Motor neuron (in vitro differentiated cells): ENCODE measurements at regions not wholly inside any gene's neighbourhood (a gene's known extent, or its start where the extent isn't known, plus 50 kb on each side); places are given as distances from the start of the nearest gene placed in this dataset.

Source experiments
- ATAC-seq, 8 experiments: fragments of 200-7000 bp; cut with Tn5 transposase; replicated peaks in 6 of 8; 2 replicates each; pipeline ENCODE4 v1.8.0; 2021; ENCODE audit warnings: mild to moderate bottlenecking in 8 of 8, moderate library complexity in 8 of 8
- H3K27ac ChIP-seq, 2 donors: fragments of 250-450 bp; sonication (Bioruptor Pico); 2 replicates each; pipeline ENCODE4 v1.9.0; 2021; ENCODE audit warnings: antibody characterized with exemption in 2 of 2, mild to moderate bottlenecking in 2 of 2, moderate library complexity in 1 of 2
- H3K4me1 ChIP-seq, 2 donors: fragments of 250-450 bp; sonication (Bioruptor Pico); replicated peaks in 1 of 2; 2 replicates each; pipeline ENCODE4 v1.6.1; 2021; ENCODE audit warnings: antibody characterized with exemption in 2 of 2, mild to moderate bottlenecking in 2 of 2, moderate library complexity in 1 of 2
- H3K4me3 ChIP-seq, 5 donors: fragments of 250-450 bp; sonication (Bioruptor Pico); 2 replicates each; pipeline ENCODE4 v1.9.0; 2021; ENCODE audit warnings: antibody characterized with exemption in 5 of 5, mild to moderate bottlenecking in 5 of 5, moderate library complexity in 4 of 5
- WGBS, 10 experiments: fragments of 450-650 bp; shearing (Covaris generic); methylation state at CpG; one replicate each; pipeline ENCODE4 v1.0.0; 2022; 5-methylcytosine and 5-hydroxymethylcytosine counted together
- in situ Hi-C, 9 experiments: fragments of 400-800 bp; cut with MboI; loops; one replicate each; pipeline ENCODE4 v1.15.0; 2021; ENCODE audit warnings: low sequenced_read_pairs in 9 of 9, low pct_unique_long_range_greater_than_20kb in 2 of 9; ENCODE audit not compliant: unreplicated experiment in 9 of 9

- Histone ChIP-seq H3K27ac (no peak overlapping the region), H3K4me3 (no peak overlapping the region), H3K4me1 (peaks cover 0 to 4% of the 10 kb centered on the region in 2 donors)
- in situ Hi-C loops, result no loop called here
- 39 to 88% (median 68%) methylated on average over 1 to 5 of the region's 6 CpGs; no CpG with 5 or more reads in 1 of the 10 experiments for WGBS, 10 experiments
- ATAC-seq, result no peak
Observed at GRCh38 chr12:43004908-43005307, 415.4 kb upstream of the PRICKLE1 start.

- no peak overlapping the region for H3K4me3 ChIP-seq
- WGBS, 10 experiments, result 57 to 100% (median 92%) methylated on average over 1 to 2 of the region's 2 CpGs; no CpG with 5 or more reads in 1 of the 10 experiments
- peaks cover 0 to 4% of the 10 kb centered on the region in 2 donors for H3K4me1 ChIP-seq
- in situ Hi-C loops, result no loop called here
- peak in 1 of 8 experiments; percentile 52 for ATAC-seq
- H3K27ac ChIP-seq, result no peak overlapping the region
Observed at GRCh38 chr12:43004141-43004540, 414.6 kb upstream of the PRICKLE1 start.

DNA sequence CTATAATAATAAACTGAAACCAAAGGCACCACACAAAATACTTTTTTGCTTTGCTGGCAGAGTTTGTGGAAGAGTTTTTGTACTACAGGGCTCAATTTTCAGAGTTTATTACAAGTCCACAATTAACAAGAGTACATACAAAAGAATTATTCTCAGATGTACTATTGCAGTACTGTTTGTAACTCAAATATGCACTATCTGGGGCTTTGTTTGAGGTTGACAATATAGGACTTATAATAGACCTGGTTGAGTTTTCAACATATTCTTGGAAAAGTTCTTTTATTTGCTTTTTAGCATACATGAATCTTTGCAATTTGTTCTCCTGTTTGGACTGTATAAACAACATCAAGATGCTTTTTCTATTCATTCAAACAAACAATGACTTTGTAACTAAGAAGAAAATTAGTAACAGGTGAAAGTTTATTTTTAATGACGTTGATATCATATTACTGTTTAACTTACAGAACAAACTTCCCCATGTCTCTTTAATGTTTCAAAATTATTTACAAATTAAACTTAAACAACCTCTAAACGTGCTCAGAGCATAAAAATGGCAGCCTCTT, 407.4 kb upstream of the PRICKLE1 start:
- Histone ChIP-seq H3K4me3 (no peak overlapping the region), H3K4me1 (no peaks in the 10 kb centered on the region), H3K27ac (no peak overlapping the region)
- peak in 1 of 8 experiments; percentile 58 for ATAC-seq
- WGBS, 10 experiments, result 7 to 89% (median 77%) methylated on average over 1 to 2 of the region's 2 CpGs
- in situ Hi-C loops, result no loop called here

GRCh38 chr12:42992826-42993225, 403.3 kb upstream of the PRICKLE1 start:
- in situ Hi-C loops, result no loop called here
- peaks cover 0 to 3% of the 10 kb centered on the region in 2 donors for H3K4me1 ChIP-seq
- no peak overlapping the region for H3K4me3 ChIP-seq
- 70 to 100% (median 98%) methylated on average over 2 of the region's 2 CpGs for WGBS, 10 experiments
- no peak overlapping the region for H3K27ac ChIP-seq
- no peak for ATAC-seq

DNA sequence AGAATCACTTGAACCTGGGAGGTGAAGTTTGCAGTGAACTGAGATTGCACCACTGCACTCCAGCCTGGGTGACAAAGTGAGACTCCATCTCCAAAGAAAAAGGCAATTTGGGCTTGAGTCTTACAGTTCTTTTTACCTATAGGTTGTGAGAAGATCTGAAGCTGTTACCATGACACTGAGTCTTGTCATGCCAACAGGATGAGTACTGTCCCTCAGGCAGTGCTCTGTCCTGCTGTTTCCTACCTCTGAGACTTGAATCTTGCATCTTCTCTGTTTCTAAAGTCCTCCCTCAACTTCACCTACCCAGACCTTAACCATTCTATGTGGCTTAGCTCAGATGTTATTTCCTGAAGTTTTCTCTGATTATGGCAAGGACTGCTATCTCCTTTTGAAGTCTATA, 400.8 kb upstream of the PRICKLE1 start:
- no peak for ATAC-seq
- in situ Hi-C loops, result no loop called here
- H3K27ac ChIP-seq, result no peak overlapping the region
- H3K4me3 ChIP-seq, result no peak overlapping the region
- H3K4me1 ChIP-seq, result peaks cover 19 to 24% of the 10 kb centered on the region in 2 donors

DNA sequence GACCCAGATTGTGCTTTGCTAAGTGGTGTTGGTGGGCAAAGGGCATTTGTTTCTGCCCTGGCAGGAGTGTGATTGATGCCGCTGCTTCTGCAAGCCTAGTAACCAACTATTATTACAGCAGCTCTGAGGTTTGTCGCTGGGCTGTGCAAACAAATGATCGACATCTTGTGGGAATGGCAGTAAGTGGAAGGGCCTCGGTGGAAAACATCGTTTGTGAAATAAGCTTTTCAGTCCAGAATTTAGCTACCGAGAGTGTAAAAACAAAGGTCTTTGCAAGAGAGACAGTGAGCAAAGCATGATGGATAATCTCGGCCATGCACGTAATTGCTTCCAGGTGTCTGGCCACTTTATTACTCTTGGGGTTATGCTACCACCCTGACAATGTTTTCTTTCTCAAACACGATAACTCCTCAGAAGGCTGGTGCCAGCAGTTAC, 397.7 kb upstream of the PRICKLE1 start:
- Histone ChIP-seq H3K4me3 (no peak overlapping the region), H3K27ac (peak overlapping the region in 1 of 2 donors; percentile 45), H3K4me1 (peaks cover 26 to 27% of the 10 kb centered on the region in 2 donors)
- peak in 5 of 8 experiments; percentile 81 to 97 (median 88) for ATAC-seq
- WGBS, 10 experiments, result 5 to 85% (median 10%) methylated on average over 2 to 8 of the region's 9 CpGs; no CpG with 5 or more reads in 1 of the 10 experiments
- in situ Hi-C loops, result no loop called here

DNA sequence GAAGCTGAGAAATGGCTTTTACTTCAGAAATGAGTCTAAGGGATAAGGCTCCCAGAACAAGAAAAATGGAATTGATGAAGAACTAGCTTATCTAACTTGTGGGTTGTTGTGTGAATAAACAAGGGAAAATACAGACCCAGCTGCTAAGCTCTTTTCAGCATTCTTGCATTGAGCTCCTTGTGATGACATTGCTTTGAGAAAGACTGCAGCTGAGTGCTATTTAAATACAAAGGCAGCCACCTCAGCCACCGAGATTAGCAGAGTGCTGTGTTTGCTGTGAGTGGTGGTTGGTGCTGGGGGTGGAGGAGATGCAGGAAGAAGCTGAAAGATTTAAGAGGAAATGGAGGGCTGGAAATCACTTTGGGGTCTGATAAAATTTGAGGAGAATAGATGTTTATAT, 396.0 kb upstream of the PRICKLE1 start:
- ATAC-seq, result peak in 7 of 8 experiments; percentile 35 to 57 (median 49)
- WGBS, 10 experiments, result 0 to 20% (median 0%) methylated on average over 1 of the region's 1 CpG; no CpG with 5 or more reads in 6 of the 10 experiments

DNA sequence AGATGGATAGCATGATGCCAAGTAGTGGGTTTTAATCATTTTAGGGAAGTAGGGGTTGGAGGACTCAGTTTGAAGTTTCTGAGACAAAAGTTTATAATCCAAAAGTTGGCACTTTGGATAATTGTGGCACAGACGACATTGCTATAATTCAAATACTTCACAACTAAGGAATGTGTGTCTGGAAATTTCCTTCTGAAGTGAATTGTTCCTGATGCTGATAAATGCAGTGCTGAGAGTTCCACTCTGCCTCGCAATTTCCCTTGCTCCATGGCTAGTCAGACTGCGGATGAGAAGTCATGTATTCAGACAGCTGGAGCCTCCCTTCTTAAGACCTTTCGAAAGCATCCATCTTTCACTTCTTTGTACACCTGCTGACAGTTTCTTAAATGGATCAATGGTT, 393.3 kb upstream of the PRICKLE1 start:
- 57 to 100% (median 78%) methylated on average over 1 to 4 of the region's 4 CpGs; no CpG with 5 or more reads in 3 of the 10 experiments for WGBS, 10 experiments

More for the DNA sequence above, 396.0 kb upstream of the PRICKLE1 start:
- in situ Hi-C loops, result no loop called here
- Histone ChIP-seq H3K4me3 (no peak overlapping the region), H3K27ac (no peak overlapping the region), H3K4me1 (peaks cover 26 to 27% of the 10 kb centered on the region in 2 donors)

GRCh38 chr12:42981379-42981778, 391.8 kb upstream of the PRICKLE1 start:
- WGBS, 10 experiments, result 14 to 85% (median 49%) methylated on average over 1 to 3 of the region's 3 CpGs; no CpG with 5 or more reads in 2 of the 10 experiments
- peak in 1 of 8 experiments; percentile 26 for ATAC-seq
- Histone ChIP-seq H3K27ac (no peak overlapping the region), H3K4me3 (no peak overlapping the region), H3K4me1 (peaks cover 26 to 27% of the 10 kb centered on the region in 2 donors)
- in situ Hi-C loops, result no loop called here

More for the DNA sequence above, 393.3 kb upstream of the PRICKLE1 start:
- Histone ChIP-seq H3K27ac (no peak overlapping the region), H3K4me3 (no peak overlapping the region), H3K4me1 (peaks cover 31 to 32% of the 10 kb centered on the region in 2 donors)
- peak in 1 of 8 experiments; percentile 38 for ATAC-seq
- in situ Hi-C loops, result no loop called here

- WGBS, 10 experiments, result 58 to 100% (median 88%) methylated on average over 1 to 4 of the region's 5 CpGs; no CpG with 5 or more reads in 2 of the 10 experiments
- H3K4me1 ChIP-seq, result peaks cover 19 to 20% of the 10 kb centered on the region in 2 donors
- in situ Hi-C loops, result no loop called here
- no peak overlapping the region for H3K27ac ChIP-seq
- H3K4me3 ChIP-seq, result no peak overlapping the region
- ATAC-seq, result no peak
Observed at GRCh38 chr12:42980441-42980840, 390.9 kb upstream of the PRICKLE1 start.

- H3K4me3 ChIP-seq, result no peak overlapping the region
- in situ Hi-C loops, result no loop called here
- H3K4me1 ChIP-seq, result peaks cover 16 to 19% of the 10 kb centered on the region in 2 donors
- no peak for ATAC-seq
- no peak overlapping the region for H3K27ac ChIP-seq
Observed at GRCh38 chr12:42979746-42980145, 390.2 kb upstream of the PRICKLE1 start.

DNA sequence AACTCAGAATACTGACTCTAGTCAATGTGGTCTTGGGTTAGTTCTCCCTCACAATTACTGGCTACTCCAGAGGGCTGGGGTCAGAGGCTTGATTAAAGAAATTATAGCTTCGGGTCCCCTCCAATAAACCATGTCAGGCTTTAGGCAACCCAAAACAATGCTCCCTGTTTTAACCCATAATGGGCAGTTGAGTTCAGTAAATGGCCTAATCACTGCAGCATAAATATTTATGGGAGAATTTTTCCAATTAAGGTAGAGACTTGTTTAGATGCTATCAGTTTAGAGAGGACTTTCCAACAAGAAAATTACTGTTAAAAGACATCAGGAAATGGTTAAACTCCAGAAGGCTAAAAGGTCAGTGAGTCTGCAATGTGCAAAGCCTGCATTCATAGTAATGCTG, 389.2 kb upstream of the PRICKLE1 start:
- ATAC-seq, result no peak
- WGBS, 10 experiments, result 0 to 80% (median 50%) methylated on average over 1 of the region's 1 CpG; no CpG with 5 or more reads in 3 of the 10 experiments
- Histone ChIP-seq H3K27ac (no peak overlapping the region), H3K4me1 (peaks cover 16 to 19% of the 10 kb centered on the region in 2 donors), H3K4me3 (no peak overlapping the region)
- in situ Hi-C loops, result no loop called here

DNA sequence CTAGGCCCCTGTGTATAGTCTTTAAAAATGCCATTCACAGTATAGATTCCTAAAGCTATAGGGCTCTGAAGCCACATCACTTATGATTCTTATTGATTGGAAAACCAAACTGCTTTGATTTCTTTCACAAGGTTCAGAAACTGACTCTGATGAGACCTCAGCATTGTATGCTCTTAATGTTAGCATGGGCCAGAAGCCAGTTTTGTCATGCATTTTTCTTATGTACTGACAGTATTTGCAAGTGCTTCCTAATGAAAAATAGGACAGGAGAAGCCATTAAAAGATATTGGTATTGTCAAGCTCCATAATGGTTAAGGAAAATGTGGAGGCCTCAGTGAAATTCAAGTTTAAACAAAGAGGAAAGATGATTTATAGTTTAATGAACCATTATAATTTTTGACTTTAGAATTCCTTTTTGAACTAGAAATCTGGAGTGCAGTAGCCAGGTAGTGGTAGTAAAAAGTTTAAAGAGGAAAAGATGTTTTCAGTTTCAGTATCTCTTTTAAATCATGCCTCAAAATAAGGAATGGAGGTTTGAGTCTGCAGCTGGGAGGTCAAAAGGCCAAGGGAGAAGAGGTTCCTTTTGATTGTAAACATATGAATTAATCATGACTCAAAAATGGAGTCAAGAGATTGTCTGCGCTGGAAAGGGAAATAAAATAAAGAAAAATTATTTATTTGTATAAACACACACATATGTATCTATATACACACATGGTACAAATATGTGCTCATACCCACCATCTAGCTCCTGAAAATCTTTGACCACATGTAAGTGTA, 388.1 kb upstream of the PRICKLE1 start:
- Histone ChIP-seq H3K4me3 (no peak overlapping the region), H3K27ac (no peak overlapping the region), H3K4me1 (peaks cover 14 to 16% of the 10 kb centered on the region in 2 donors)
- ATAC-seq, result no peak
- WGBS, 10 experiments, result 14 to 78% (median 55%) methylated on average over 1 of the region's 1 CpG; no CpG with 5 or more reads in 2 of the 10 experiments
- in situ Hi-C loops, result no loop called here
